Activated T-cell treated with anti-CD3 and anti-CD28 coated beads, Interleukin-2, amount 50 U/mL, for 48 hours (primary cell): ENCODE measurements at regions not wholly inside any gene's neighbourhood (a gene's known extent, or its start where the extent isn't known, plus 50 kb on each side); places are given as distances from the start of the nearest gene placed in this dataset.

Experiments used
- DNase-seq, 2 experiments: peaks; one replicate each; pipeline ENCODE4 v3.0.0-alpha.2; 2020

- DNase-seq: no peak
These were observed 71.0 kb downstream of the TMPRSS5 start for GRCh38 chr11:113634940-113635575.

GRCh38 chr11:113632981-113633380, 73.1 kb downstream of the TMPRSS5 start:
- no peak for DNase-seq

GRCh38 chr11:113629562-113629961, 76.5 kb downstream of the TMPRSS5 start:
- no peak for DNase-seq

- DNase-seq: no peak
These were observed 77.2 kb downstream of the TMPRSS5 start for GRCh38 chr11:113628912-113629311.

GRCh38 chr11:113627946-113628345, 78.2 kb downstream of the TMPRSS5 start:
- DNase-seq: no peak

- no peak for DNase-seq
These were observed 78.8 kb downstream of the TMPRSS5 start for GRCh38 chr11:113627297-113627696.

GRCh38 chr11:113626736-113627135, 79.4 kb downstream of the TMPRSS5 start:
- DNase-seq: no peak

- no peak for DNase-seq
These were observed 83.0 kb downstream of the TMPRSS5 start for GRCh38 chr11:113623114-113623513.

- no peak for DNase-seq
These were observed 87.7 kb downstream of the TMPRSS5 start for GRCh38 chr11:113618360-113618759.

GRCh38 chr11:113615773-113616172, 90.3 kb downstream of the TMPRSS5 start:
- no peak for DNase-seq

- DNase-seq: no peak
These were observed 91.0 kb downstream of the TMPRSS5 start for GRCh38 chr11:113615098-113615497.

- DNase-seq: no peak
These were observed 92.0 kb downstream of the TMPRSS5 start for GRCh38 chr11:113614097-113614496.

- DNase-seq: no peak
These were observed 92.5 kb downstream of the TMPRSS5 start for GRCh38 chr11:113613619-113614018.

- DNase-seq: no peak
These were observed 101.9 kb downstream of the TMPRSS5 start for GRCh38 chr11:113604186-113604585.

- no peak for DNase-seq
These were observed 102.6 kb downstream of the TMPRSS5 start for GRCh38 chr11:113603277-113604059.

GRCh38 chr11:113602483-113602882, 103.6 kb downstream of the TMPRSS5 start:
- DNase-seq: no peak

- no peak for DNase-seq
These were observed 109.5 kb downstream of the TMPRSS5 start for GRCh38 chr11:113596658-113597057.

GRCh38 chr11:113595810-113596594, 110.1 kb downstream of the TMPRSS5 start:
- DNase-seq: no peak

- peak; percentile 53 to 70 for DNase-seq
These were observed 112.3 kb downstream of the TMPRSS5 start for GRCh38 chr11:113593698-113594308.

GRCh38 chr11:113591117-113591516, 115.0 kb downstream of the TMPRSS5 start:
- DNase-seq: no peak

GRCh38 chr11:113587308-113587739, 112.1 kb upstream of the DRD2 start:
- peak; percentile 50 to 59 for DNase-seq

GRCh38 chr11:113584371-113584770, 109.2 kb upstream of the DRD2 start:
- no peak for DNase-seq

GRCh38 chr11:113581713-113582112, 106.5 kb upstream of the DRD2 start:
- no peak for DNase-seq
